ENCODE measurements at regions not wholly inside any gene's neighbourhood (a gene's known extent, or its start where the extent isn't known, plus 50 kb on each side); places are given as distances from the start of the nearest gene placed in this dataset.

GRCh38 chrX:104335756-104336155, 81.0 kb upstream of the ESX1 start:
- Mint-ChIP-seq H3K27me3 (ENCODE audit: low read depth) (peaks cover 2% of the 10 kb centered on the region; the same call in 1 of the 2 replicates), H3K27ac (no peak overlapping the region), H3K4me1 (no peaks in the 10 kb centered on the region), H3K4me3 (no peak overlapping the region), H3K36me3 (no peaks in the 10 kb centered on the region), H3K9me3 (no peaks in the 10 kb centered on the region)
- no peak for TF ChIP-seq PREB (CRISPR knock-in tag; IDR thresholded peaks at IDR 0.05; ENCODE audit: borderline replicate concordance)
- TF ChIP-seq SMAD4 (CRISPR knock-in tag; IDR thresholded peaks at IDR 0.05), result no peak
- no peak for TF ChIP-seq E2F1 (CRISPR knock-in tag; IDR thresholded peaks at IDR 0.05)
- TF ChIP-seq PRRX2 (CRISPR knock-in tag; IDR thresholded peaks at IDR 0.05), result no peak
- TF ChIP-seq SP1 (CRISPR knock-in tag; conservative IDR thresholded peaks at IDR 0.05), result no peak
- TF ChIP-seq, protein P1, sequence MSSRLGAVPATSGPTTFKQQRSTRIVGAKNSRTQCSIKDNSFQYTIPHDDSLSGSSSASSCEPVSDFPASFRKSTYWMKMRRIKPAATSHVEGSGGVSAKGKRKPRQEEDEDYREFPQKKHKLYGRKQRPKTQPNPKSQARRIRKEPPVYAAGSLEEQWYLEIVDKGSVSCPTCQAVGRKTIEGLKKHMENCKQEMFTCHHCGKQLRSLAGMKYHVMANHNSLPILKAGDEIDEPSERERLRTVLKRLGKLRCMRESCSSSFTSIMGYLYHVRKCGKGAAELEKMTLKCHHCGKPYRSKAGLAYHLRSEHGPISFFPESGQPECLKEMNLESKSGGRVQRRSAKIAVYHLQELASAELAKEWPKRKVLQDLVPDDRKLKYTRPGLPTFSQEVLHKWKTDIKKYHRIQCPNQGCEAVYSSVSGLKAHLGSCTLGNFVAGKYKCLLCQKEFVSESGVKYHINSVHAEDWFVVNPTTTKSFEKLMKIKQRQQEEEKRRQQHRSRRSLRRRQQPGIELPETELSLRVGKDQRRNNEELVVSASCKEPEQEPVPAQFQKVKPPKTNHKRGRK (CRISPR knock-in tag; IDR thresholded peaks at IDR 0.05; ENCODE audit: borderline replicate concordance), result no peak
- TF ChIP-seq, protein P2, sequence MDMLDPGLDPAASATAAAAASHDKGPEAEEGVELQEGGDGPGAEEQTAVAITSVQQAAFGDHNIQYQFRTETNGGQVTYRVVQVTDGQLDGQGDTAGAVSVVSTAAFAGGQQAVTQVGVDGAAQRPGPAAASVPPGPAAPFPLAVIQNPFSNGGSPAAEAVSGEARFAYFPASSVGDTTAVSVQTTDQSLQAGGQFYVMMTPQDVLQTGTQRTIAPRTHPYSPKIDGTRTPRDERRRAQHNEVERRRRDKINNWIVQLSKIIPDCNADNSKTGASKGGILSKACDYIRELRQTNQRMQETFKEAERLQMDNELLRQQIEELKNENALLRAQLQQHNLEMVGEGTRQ (CRISPR knock-in tag; IDR thresholded peaks at IDR 0.05), result no peak
- TF ChIP-seq ATF2 (CRISPR knock-in tag; IDR thresholded peaks at IDR 0.05; ENCODE audit: borderline replicate concordance, low read depth), result no peak
- TF ChIP-seq MLX (CRISPR knock-in tag; IDR thresholded peaks at IDR 0.05), result no peak
- no peak for TF ChIP-seq IRF2 (CRISPR knock-in tag; IDR thresholded peaks at IDR 0.05; ENCODE audit: borderline replicate concordance, low read depth)
- no peak for TF ChIP-seq FOXP1 (CRISPR knock-in tag; IDR thresholded peaks at IDR 0.05; ENCODE audit: borderline replicate concordance)
- no peak for TF ChIP-seq SMAD3 (CRISPR knock-in tag; IDR thresholded peaks at IDR 0.05; ENCODE audit: borderline replicate concordance)
- TF ChIP-seq, protein P3, sequence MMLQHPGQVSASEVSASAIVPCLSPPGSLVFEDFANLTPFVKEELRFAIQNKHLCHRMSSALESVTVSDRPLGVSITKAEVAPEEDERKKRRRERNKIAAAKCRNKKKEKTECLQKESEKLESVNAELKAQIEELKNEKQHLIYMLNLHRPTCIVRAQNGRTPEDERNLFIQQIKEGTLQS (CRISPR knock-in tag; conservative IDR thresholded peaks at IDR 0.05), result no peak
- TF ChIP-seq ZNF138 (CRISPR knock-in tag; conservative IDR thresholded peaks at IDR 0.05), result no peak
- TF ChIP-seq CREB1 (CRISPR knock-in tag; IDR thresholded peaks at IDR 0.05), result no peak
- no peak for TF ChIP-seq NFYB (CRISPR knock-in tag; conservative IDR thresholded peaks at IDR 0.05; ENCODE audit: low read depth)
- TF ChIP-seq ZNF121 (CRISPR knock-in tag; IDR thresholded peaks at IDR 0.05), result no peak
- TF ChIP-seq NR3C1 (CRISPR knock-in tag; conservative IDR thresholded peaks at IDR 0.05; ENCODE audit: low read depth), result no peak
- TF ChIP-seq, protein P4, sequence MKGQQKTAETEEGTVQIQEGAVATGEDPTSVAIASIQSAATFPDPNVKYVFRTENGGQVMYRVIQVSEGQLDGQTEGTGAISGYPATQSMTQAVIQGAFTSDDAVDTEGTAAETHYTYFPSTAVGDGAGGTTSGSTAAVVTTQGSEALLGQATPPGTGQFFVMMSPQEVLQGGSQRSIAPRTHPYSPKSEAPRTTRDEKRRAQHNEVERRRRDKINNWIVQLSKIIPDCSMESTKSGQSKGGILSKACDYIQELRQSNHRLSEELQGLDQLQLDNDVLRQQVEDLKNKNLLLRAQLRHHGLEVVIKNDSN (CRISPR knock-in tag; IDR thresholded peaks at IDR 0.05), result no peak
- TF ChIP-seq ZNF281 (CRISPR knock-in tag; IDR thresholded peaks at IDR 0.05), result no peak
- DNase-seq (ENCODE audit: low spot score) (no peak), ATAC-seq (no peak)
- CTCF ChIA-PET, result no interaction called here
- POLR2A ChIA-PET, result no interaction called here
